ENCODE measurements at regions not wholly inside any gene's neighbourhood (a gene's known extent, or its start where the extent isn't known, plus 50 kb on each side); places are given as distances from the start of the nearest gene placed in this dataset.
"Not testable (repeated sequence)": the region's sequence is repeated elsewhere in the genome, so short reads cannot be mapped to it uniquely, and the experiment has no call there.

- Histone ChIP-seq H3K27me3 (replicated peaks; ENCODE audit: control insufficient read depth, insufficient read depth, low read length, poor library complexity, severe bottlenecking) (no peaks in the 10 kb centered on the region), H3K4me3 (ENCODE audit: insufficient read depth, low read depth, low read length, poor library complexity, severe bottlenecking) (no peak overlapping the region), H3K4me1 (ENCODE audit: control insufficient read depth, insufficient read depth, low read length, poor library complexity, severe bottlenecking) (no peaks in the 10 kb centered on the region), H3K9me3 (ENCODE audit: control insufficient read depth, low read length) (no peaks in the 10 kb centered on the region), H3K36me3 (ENCODE audit: control insufficient read depth, insufficient read depth, low read length) (no peaks in the 10 kb centered on the region), H3K27ac (ENCODE audit: insufficient read depth, low read length, poor library complexity, severe bottlenecking) (no peak overlapping the region)
- DNase-seq: no peak
These were observed 97.7 kb upstream of the CAB39 start for GRCh38 chr2:230614913-230615332.

- not testable (repeated sequence) for H3K27me3 ChIP-seq (replicated peaks; ENCODE audit: control insufficient read depth, insufficient read depth, low read length, poor library complexity, severe bottlenecking); H3K27ac ChIP-seq (ENCODE audit: insufficient read depth, low read length, poor library complexity, severe bottlenecking); H3K4me3 ChIP-seq (ENCODE audit: insufficient read depth, low read depth, low read length, poor library complexity, severe bottlenecking); H3K36me3 ChIP-seq (ENCODE audit: control insufficient read depth, insufficient read depth, low read length); DNase-seq; H3K9me3 ChIP-seq (ENCODE audit: control insufficient read depth, low read length); H3K4me1 ChIP-seq (ENCODE audit: control insufficient read depth, insufficient read depth, low read length, poor library complexity, severe bottlenecking)
These were observed 95.4 kb upstream of the CAB39 start for GRCh38 chr2:230617256-230617706.

GRCh38 chr2:230619491-230619890 is 93.2 kb upstream of the CAB39 start:
- Histone ChIP-seq H3K27me3 (replicated peaks; ENCODE audit: control insufficient read depth, insufficient read depth, low read length, poor library complexity, severe bottlenecking) (no peaks in the 10 kb centered on the region), H3K36me3 (ENCODE audit: control insufficient read depth, insufficient read depth, low read length) (no peaks in the 10 kb centered on the region), H3K9me3 (ENCODE audit: control insufficient read depth, low read length) (no peaks in the 10 kb centered on the region), H3K27ac (ENCODE audit: insufficient read depth, low read length, poor library complexity, severe bottlenecking) (no peak overlapping the region), H3K4me3 (ENCODE audit: insufficient read depth, low read depth, low read length, poor library complexity, severe bottlenecking) (no peak overlapping the region), H3K4me1 (ENCODE audit: control insufficient read depth, insufficient read depth, low read length, poor library complexity, severe bottlenecking) (no peaks in the 10 kb centered on the region)
- no peak for DNase-seq

DNA sequence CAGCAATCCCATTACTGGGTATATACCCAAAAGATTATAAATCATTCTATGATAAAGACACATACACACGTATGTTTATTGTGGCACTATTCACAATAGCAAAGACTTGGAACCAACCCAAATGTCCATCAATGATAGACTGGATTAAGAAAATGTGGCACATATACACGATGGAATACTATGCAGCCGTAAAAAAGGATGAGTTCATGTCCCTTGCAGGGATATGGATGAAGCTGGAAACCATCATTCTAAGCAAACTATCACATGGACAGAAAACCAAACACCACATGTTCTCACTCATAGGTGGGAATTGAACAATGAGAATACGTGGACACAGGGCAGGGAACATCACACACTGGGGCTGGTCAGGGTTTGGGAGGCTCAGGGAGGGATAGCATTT is 87.4 kb upstream of the CAB39 start:
- H3K36me3 ChIP-seq (ENCODE audit: control insufficient read depth, insufficient read depth, low read length): not testable (repeated sequence)

DNA sequence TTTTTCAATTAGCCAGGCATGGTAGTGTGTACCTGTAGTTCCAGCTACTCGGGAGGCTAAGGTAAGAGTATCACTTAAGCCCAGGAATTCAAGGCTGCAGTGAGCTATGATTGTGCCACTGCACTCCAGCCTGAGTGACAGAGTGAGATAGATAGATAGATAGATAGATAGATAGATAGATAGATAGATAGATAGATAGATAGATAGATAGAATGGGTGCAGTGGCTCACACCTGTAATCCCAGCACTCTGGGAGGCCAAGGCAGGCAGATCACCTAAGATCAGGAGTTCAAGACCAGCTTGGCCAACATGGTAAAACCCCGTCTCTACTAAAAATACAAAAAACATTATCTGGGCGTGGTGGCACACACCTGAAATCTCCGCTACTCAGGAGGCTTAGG is 85.6 kb upstream of the CAB39 start:
- H3K27me3 ChIP-seq (replicated peaks; ENCODE audit: control insufficient read depth, insufficient read depth, low read length, poor library complexity, severe bottlenecking): not testable (repeated sequence)

More for the DNA sequence above, 87.4 kb upstream of the CAB39 start:
- not testable (repeated sequence) for H3K27ac ChIP-seq (ENCODE audit: insufficient read depth, low read length, poor library complexity, severe bottlenecking); H3K4me1 ChIP-seq (ENCODE audit: control insufficient read depth, insufficient read depth, low read length, poor library complexity, severe bottlenecking); DNase-seq; H3K9me3 ChIP-seq (ENCODE audit: control insufficient read depth, low read length); H3K4me3 ChIP-seq (ENCODE audit: insufficient read depth, low read depth, low read length, poor library complexity, severe bottlenecking); H3K27me3 ChIP-seq (replicated peaks; ENCODE audit: control insufficient read depth, insufficient read depth, low read length, poor library complexity, severe bottlenecking)

DNA sequence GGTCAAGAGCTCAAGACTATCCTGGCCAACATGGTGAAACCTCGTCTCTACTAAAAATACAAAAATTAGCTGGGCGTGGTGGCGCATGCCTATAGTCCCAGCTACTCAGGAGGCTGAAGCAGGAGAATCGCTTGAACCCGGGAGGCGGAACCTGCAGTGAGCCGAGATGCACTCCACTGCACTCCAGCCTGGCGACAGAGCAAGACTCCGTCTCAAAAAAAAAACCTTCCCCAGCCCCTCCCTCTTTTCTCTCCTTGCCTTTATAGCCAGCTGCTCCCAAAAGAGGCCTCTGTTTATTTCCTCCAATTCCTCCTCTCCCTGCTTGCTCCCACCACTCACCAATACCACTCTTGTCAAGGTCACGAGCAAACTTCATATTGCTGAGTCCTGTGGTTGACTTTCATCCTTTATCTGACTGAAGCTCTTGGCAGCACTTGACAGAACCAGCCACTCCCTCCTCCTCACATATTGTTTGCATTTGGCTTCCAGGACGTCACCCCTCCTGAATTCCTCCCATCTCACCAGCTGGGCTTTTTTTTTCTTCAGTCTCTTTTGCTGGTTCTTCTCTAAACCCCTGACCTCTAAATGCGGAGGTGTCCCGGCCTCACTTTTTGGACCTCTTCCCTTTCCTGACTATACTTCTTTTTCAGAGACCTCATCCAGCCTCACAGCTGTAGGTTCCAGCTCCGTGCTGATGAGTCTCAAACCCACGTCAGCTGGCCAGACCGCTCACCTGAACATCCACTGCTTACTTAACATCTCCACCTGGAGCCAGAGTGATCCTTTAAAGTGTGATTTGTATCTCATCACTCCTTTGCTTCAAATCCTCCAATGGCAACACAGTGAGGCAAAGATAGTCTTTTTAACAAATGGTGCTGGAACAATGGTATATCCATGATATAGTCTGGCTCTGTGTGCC is 84.6 kb upstream of the CAB39 start:
- no peak for DNase-seq
- Histone ChIP-seq H3K4me3 (ENCODE audit: insufficient read depth, low read depth, low read length, poor library complexity, severe bottlenecking) (no peak overlapping the region), H3K27ac (ENCODE audit: insufficient read depth, low read length, poor library complexity, severe bottlenecking) (no peak overlapping the region), H3K27me3 (replicated peaks; ENCODE audit: control insufficient read depth, insufficient read depth, low read length, poor library complexity, severe bottlenecking) (no peaks in the 10 kb centered on the region), H3K4me1 (ENCODE audit: control insufficient read depth, insufficient read depth, low read length, poor library complexity, severe bottlenecking) (no peaks in the 10 kb centered on the region), H3K9me3 (ENCODE audit: control insufficient read depth, low read length) (no peaks in the 10 kb centered on the region), H3K36me3 (ENCODE audit: control insufficient read depth, insufficient read depth, low read length) (no peaks in the 10 kb centered on the region)

More for the DNA sequence above, 85.6 kb upstream of the CAB39 start:
- H3K9me3 ChIP-seq (ENCODE audit: control insufficient read depth, low read length); H3K4me1 ChIP-seq (ENCODE audit: control insufficient read depth, insufficient read depth, low read length, poor library complexity, severe bottlenecking); H3K27ac ChIP-seq (ENCODE audit: insufficient read depth, low read length, poor library complexity, severe bottlenecking); H3K4me3 ChIP-seq (ENCODE audit: insufficient read depth, low read depth, low read length, poor library complexity, severe bottlenecking); DNase-seq; H3K36me3 ChIP-seq (ENCODE audit: control insufficient read depth, insufficient read depth, low read length): not testable (repeated sequence)

GRCh38 chr2:230631470-230631869 is 81.2 kb upstream of the CAB39 start:
- no peak overlapping the region for H3K4me3 ChIP-seq (ENCODE audit: insufficient read depth, low read depth, low read length, poor library complexity, severe bottlenecking)
- no peaks in the 10 kb centered on the region for H3K36me3 ChIP-seq (ENCODE audit: control insufficient read depth, insufficient read depth, low read length)
- no peak overlapping the region for H3K27ac ChIP-seq (ENCODE audit: insufficient read depth, low read length, poor library complexity, severe bottlenecking)
- DNase-seq: no peak
- no peaks in the 10 kb centered on the region for H3K9me3 ChIP-seq (ENCODE audit: control insufficient read depth, low read length)
- H3K4me1 ChIP-seq (ENCODE audit: control insufficient read depth, insufficient read depth, low read length, poor library complexity, severe bottlenecking): no peaks in the 10 kb centered on the region
- H3K27me3 ChIP-seq (replicated peaks; ENCODE audit: control insufficient read depth, insufficient read depth, low read length, poor library complexity, severe bottlenecking): no peaks in the 10 kb centered on the region

GRCh38 chr2:230634146-230634545 is 78.5 kb upstream of the CAB39 start:
- DNase-seq: no peak
- no peaks in the 10 kb centered on the region for H3K36me3 ChIP-seq (ENCODE audit: control insufficient read depth, insufficient read depth, low read length)
- no peaks in the 10 kb centered on the region for H3K27me3 ChIP-seq (replicated peaks; ENCODE audit: control insufficient read depth, insufficient read depth, low read length, poor library complexity, severe bottlenecking)
- no peak overlapping the region for H3K27ac ChIP-seq (ENCODE audit: insufficient read depth, low read length, poor library complexity, severe bottlenecking)
- H3K4me1 ChIP-seq (ENCODE audit: control insufficient read depth, insufficient read depth, low read length, poor library complexity, severe bottlenecking): peaks cover 6% of the 10 kb centered on the region
- no peak overlapping the region for H3K4me3 ChIP-seq (ENCODE audit: insufficient read depth, low read depth, low read length, poor library complexity, severe bottlenecking)
- no peaks in the 10 kb centered on the region for H3K9me3 ChIP-seq (ENCODE audit: control insufficient read depth, low read length)

GRCh38 chr2:230634721-230635313 is 77.8 kb upstream of the CAB39 start:
- H3K27me3 ChIP-seq (replicated peaks; ENCODE audit: control insufficient read depth, insufficient read depth, low read length, poor library complexity, severe bottlenecking); H3K27ac ChIP-seq (ENCODE audit: insufficient read depth, low read length, poor library complexity, severe bottlenecking); DNase-seq; H3K4me1 ChIP-seq (ENCODE audit: control insufficient read depth, insufficient read depth, low read length, poor library complexity, severe bottlenecking); H3K9me3 ChIP-seq (ENCODE audit: control insufficient read depth, low read length); H3K4me3 ChIP-seq (ENCODE audit: insufficient read depth, low read depth, low read length, poor library complexity, severe bottlenecking); H3K36me3 ChIP-seq (ENCODE audit: control insufficient read depth, insufficient read depth, low read length): not testable (repeated sequence)

- DNase-seq: no peak
- Histone ChIP-seq H3K27me3 (replicated peaks; ENCODE audit: control insufficient read depth, insufficient read depth, low read length, poor library complexity, severe bottlenecking) (no peaks in the 10 kb centered on the region), H3K36me3 (ENCODE audit: control insufficient read depth, insufficient read depth, low read length) (no peaks in the 10 kb centered on the region), H3K27ac (ENCODE audit: insufficient read depth, low read length, poor library complexity, severe bottlenecking) (no peak overlapping the region), H3K4me3 (ENCODE audit: insufficient read depth, low read depth, low read length, poor library complexity, severe bottlenecking) (no peak overlapping the region), H3K4me1 (ENCODE audit: control insufficient read depth, insufficient read depth, low read length, poor library complexity, severe bottlenecking) (peaks cover 6% of the 10 kb centered on the region), H3K9me3 (ENCODE audit: control insufficient read depth, low read length) (no peaks in the 10 kb centered on the region)
These were observed 75.9 kb upstream of the CAB39 start for GRCh38 chr2:230636684-230637271.

Measured in effector memory CD4-positive, alpha-beta T cell (primary cell).